ENCODE measurements at regions not wholly inside any gene's neighbourhood (a gene's known extent, or its start where the extent isn't known, plus 50 kb on each side); places are given as distances from the start of the nearest gene placed in this dataset.

DNA sequence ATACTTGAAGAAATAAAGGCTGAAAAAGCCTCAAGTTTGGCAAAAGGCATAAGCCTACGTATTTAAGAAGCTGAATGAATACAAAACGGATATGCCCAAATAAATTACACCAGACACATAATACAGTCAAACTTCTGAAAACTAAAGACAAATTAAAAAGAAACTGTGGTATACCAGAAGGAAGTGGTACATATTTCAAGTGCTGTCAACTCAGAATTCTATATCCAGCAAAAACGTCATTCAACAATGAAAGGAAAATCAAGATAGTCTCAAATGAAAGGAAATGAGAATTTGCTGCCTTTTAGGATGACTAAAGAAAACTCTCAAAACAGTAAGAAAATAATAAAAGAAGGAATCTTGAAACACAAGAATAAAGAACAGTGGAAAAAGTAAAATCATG is 69.5 kb downstream of the POLR1D start:
- no peaks in the 10 kb centered on the region for H3K27me3 ChIP-seq
- TF ChIP-seq, protein P1, sequence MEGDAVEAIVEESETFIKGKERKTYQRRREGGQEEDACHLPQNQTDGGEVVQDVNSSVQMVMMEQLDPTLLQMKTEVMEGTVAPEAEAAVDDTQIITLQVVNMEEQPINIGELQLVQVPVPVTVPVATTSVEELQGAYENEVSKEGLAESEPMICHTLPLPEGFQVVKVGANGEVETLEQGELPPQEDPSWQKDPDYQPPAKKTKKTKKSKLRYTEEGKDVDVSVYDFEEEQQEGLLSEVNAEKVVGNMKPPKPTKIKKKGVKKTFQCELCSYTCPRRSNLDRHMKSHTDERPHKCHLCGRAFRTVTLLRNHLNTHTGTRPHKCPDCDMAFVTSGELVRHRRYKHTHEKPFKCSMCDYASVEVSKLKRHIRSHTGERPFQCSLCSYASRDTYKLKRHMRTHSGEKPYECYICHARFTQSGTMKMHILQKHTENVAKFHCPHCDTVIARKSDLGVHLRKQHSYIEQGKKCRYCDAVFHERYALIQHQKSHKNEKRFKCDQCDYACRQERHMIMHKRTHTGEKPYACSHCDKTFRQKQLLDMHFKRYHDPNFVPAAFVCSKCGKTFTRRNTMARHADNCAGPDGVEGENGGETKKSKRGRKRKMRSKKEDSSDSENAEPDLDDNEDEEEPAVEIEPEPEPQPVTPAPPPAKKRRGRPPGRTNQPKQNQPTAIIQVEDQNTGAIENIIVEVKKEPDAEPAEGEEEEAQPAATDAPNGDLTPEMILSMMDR (IDR thresholded peaks at IDR 0.05) = no peak
- no peak for TF ChIP-seq POLR2A (IDR thresholded peaks at IDR 0.05)
- no peaks in the 10 kb centered on the region for H3K9me3 ChIP-seq
- 70% methylated on average over 3 of the region's 3 CpGs for WGBS (ENCODE audit: insufficient coverage, low coverage, low lambda C conversion rate, missing lambda C conversion rate)
- DNase-seq = no peak
- no peaks in the 10 kb centered on the region for H3K36me3 ChIP-seq
- intact Hi-C loops (cut with DNase I) = no loop called here
- no peak overlapping the region for H3K27ac ChIP-seq
- no peak overlapping the region for H3K4me3 ChIP-seq
- H3K4me1 ChIP-seq = no peaks in the 10 kb centered on the region
- ATAC-seq = no peak

DNA sequence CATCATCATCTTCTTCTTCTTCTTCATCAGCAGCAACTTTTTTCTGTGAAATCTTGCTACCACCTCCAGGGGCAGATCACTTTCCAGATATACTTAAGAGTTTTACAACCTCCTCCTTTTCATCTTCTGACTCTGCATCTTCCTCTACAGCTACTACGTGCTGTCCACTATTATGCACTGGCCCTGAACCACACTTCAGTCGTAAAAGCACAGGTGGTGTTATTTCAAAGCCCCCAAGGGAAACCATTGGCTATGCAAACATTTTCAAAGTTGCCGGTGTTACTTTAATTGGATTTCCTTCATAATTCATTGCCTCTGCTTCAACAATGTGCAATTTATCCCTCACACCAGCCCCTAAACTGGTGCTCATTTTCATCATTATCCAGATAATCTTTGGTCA is 75.0 kb downstream of the POLR1D start:
- H3K27ac ChIP-seq = no peak overlapping the region
- H3K36me3 ChIP-seq = no peaks in the 10 kb centered on the region
- no peaks in the 10 kb centered on the region for H3K27me3 ChIP-seq
- intact Hi-C loops (cut with DNase I) = no loop called here
- TF ChIP-seq, protein P1 (IDR thresholded peaks at IDR 0.05) = no peak
- TF ChIP-seq POLR2A (IDR thresholded peaks at IDR 0.05) = no peak
- ATAC-seq (no peak), DNase-seq (no peak)
- 63% methylated on average over 3 of the region's 3 CpGs for WGBS (ENCODE audit: insufficient coverage, low coverage, low lambda C conversion rate, missing lambda C conversion rate)
- H3K4me3 ChIP-seq = no peak overlapping the region
- H3K9me3 ChIP-seq = no peaks in the 10 kb centered on the region
- no peaks in the 10 kb centered on the region for H3K4me1 ChIP-seq

DNA sequence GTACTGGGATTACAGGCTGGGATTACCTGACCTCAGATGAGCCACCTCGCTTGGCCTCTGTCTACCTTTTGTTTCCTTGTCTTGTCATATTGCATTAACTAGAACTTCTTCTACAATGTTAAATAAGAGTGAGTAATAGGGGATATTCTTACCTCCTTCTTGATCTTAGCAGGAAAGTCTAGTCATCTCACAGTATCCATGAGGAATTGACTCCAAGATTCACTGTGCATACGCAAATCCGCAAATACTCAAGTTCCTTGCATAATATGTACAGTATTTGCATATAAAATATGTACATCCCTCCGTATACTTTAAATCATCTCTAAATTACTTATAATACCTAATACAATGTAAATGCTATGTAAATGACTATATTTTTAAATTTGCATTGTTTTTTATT is 78.3 kb downstream of the POLR1D start:
- no peaks in the 10 kb centered on the region for H3K27me3 ChIP-seq
- 70% methylated on average over 3 of the region's 4 CpGs for whole genome bisulfite sequencing (ENCODE audit: insufficient coverage, low coverage, low lambda C conversion rate, missing lambda C conversion rate)

DNA sequence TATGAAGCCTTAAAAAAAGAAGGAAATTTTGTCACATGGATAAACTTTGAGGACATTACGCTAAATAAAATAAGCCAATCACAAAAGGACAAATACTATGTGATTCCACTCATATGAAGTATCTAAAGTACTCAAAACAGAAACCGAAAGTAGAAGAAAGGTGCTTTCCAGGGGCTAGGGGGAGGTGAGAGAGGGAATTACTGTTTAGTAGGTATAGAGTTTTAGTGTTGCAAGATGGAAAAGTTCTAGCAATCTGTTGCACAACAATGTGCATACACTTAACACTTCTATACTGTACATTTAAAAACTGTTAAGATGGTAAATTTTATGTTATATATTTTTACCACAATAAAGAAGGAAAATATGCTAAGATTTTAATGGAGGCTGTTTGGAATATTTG is 83.0 kb downstream of the POLR1D start:
- WGBS (ENCODE audit: insufficient coverage, low coverage, low lambda C conversion rate, missing lambda C conversion rate) = 71% methylated on average over 2 of the region's 2 CpGs
- no peak overlapping the region for H3K27ac ChIP-seq
- no peaks in the 10 kb centered on the region for H3K9me3 ChIP-seq
- no peaks in the 10 kb centered on the region for H3K36me3 ChIP-seq
- intact Hi-C loops (cut with DNase I) = no loop called here
- no peak for DNase-seq
- TF ChIP-seq, protein P1 (IDR thresholded peaks at IDR 0.05) = no peak
- TF ChIP-seq POLR2A (IDR thresholded peaks at IDR 0.05) = no peak
- no peak overlapping the region for H3K4me3 ChIP-seq
- ATAC-seq = no peak
- no peaks in the 10 kb centered on the region for H3K27me3 ChIP-seq
- no peaks in the 10 kb centered on the region for H3K4me1 ChIP-seq

More for the DNA sequence above, 78.3 kb downstream of the POLR1D start:
- intact Hi-C loops (cut with DNase I) = no loop called here
- Histone ChIP-seq H3K27ac (no peak overlapping the region), H3K9me3 (no peaks in the 10 kb centered on the region), H3K4me3 (no peak overlapping the region), H3K36me3 (no peaks in the 10 kb centered on the region), H3K4me1 (no peaks in the 10 kb centered on the region)
- DNase-seq = no peak
- no peak for ATAC-seq
- TF ChIP-seq, protein P1 (IDR thresholded peaks at IDR 0.05) = no peak
- no peak for TF ChIP-seq POLR2A (IDR thresholded peaks at IDR 0.05)

DNA sequence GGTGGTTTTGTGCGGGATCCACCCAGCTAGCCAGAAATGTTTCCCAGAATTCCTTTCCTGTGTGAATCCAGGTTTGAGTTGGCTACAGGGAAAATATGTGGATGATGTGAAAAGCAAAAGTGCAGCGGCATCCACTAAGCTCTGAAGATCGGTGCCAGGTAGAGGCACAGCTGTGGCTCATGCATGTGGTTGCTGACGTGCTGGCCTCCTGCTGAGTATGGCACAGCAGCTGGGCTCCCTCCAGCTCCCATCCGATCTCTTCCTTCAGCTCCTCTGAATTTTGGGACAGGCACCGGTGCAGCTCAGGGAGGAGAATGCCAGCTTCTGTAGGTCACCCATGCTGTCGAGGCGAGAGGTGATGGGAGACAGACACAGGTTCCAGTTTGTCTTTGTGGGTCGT is 84.0 kb upstream of the GSX1 start:
- ATAC-seq = no peak
- Histone ChIP-seq H3K9me3 (no peaks in the 10 kb centered on the region), H3K27ac (no peak overlapping the region), H3K4me1 (no peaks in the 10 kb centered on the region), H3K36me3 (no peaks in the 10 kb centered on the region), H3K4me3 (no peak overlapping the region), H3K27me3 (no peaks in the 10 kb centered on the region)
- intact Hi-C loops (cut with DNase I) = no loop called here
- 72% methylated on average over 4 of the region's 9 CpGs for WGBS (ENCODE audit: insufficient coverage, low coverage, low lambda C conversion rate, missing lambda C conversion rate)
- TF ChIP-seq, protein P1 (IDR thresholded peaks at IDR 0.05) = no peak
- no peak for TF ChIP-seq POLR2A (IDR thresholded peaks at IDR 0.05)
- no peak for DNase-seq
